HCT116 (cell line): ENCODE measurements at regions not wholly inside any gene's neighbourhood (a gene's known extent, or its start where the extent isn't known, plus 50 kb on each side); places are given as distances from the start of the nearest gene placed in this dataset.

Experiments used
- ATAC-seq: fragments of 200-7000 bp; cut with Tn5 transposase; 2 replicates; pipeline ENCODE4 v1.9.1; 2020; ENCODE audit warnings: mild to moderate bottlenecking, moderate library complexity
- BruUV-seq: library from RNA; stranded (reverse); fragments of 400-500 nt; replicated peaks from 2 replicates; lab custom pipeline; 2021; lab: Mats Ljungman, UMichigan
- CTCF ChIA-PET: fragments of 300-600 bp; sonication (Branson Sonifier 250); formaldehyde crosslinking; loops from one replicate; lab custom pipeline; 2021; ENCODE audit warnings: antibody characterized with exemption; lab: Charles Lee
- POLR2A ChIA-PET: fragments of 300-600, 350-600 bp; sonication (Branson Sonifier 250); formaldehyde crosslinking; loops from one replicate; lab custom pipeline; 2021; ENCODE audit warnings: antibody characterized with exemption; lab: Charles Lee
- RAD21 ChIA-PET, 2 experiments: fragments of 300-600 bp; sonication (Branson Sonifier 250); formaldehyde crosslinking; loops; one replicate each; lab custom pipeline; 2023; ENCODE audit warnings: low total read pairs in 2 of 2; ENCODE audit not compliant: uncharacterized antibody in 2 of 2, unreplicated experiment in 2 of 2, low non-redundant PET in 1 of 2; lab: Charles Lee
- DNase-seq: peaks from one replicate; pipeline ENCODE4 v3.0.0-alpha.2; 2010; ENCODE audit warnings: low read depth, low spot score
- H2AFZ ChIP-seq: fragments of 200-600 bp; shearing (Covaris generic), sonication (generic); 2 replicates; pipeline ENCODE4 v1.6.1; 2017; ENCODE audit warnings: low read depth, mixed run types, mixed read lengths, antibody characterized with exemption, low read length; ENCODE audit not compliant: poor library complexity, severe bottlenecking
- H3K27ac ChIP-seq: 2 replicates; pipeline ENCODE4 v1.5.1; 2012; ENCODE audit warnings: low read depth, low read length
- H3K27me3 ChIP-seq: fragments of 200-600 bp; sonication (generic); 2 replicates; pipeline ENCODE4 v1.6.1; 2016; ENCODE audit warnings: mixed run types, low read length, mixed read lengths; ENCODE audit not compliant: insufficient read depth
- H3K36me3 ChIP-seq, 2 experiments: fragments of 200-500 bp in 1 of 2; fragments of 200-600 bp in 1 of 2; sonication (Bioruptor generic) in 1 of 2; sonication (generic) in 1 of 2; 2 replicates each; pipeline versions ENCODE4 v1.5.1 to v1.6.1; 2014 to 2016; ENCODE audit warnings: low read length in 2 of 2, inconsistent platforms in 1 of 2, mixed read lengths in 1 of 2, mixed run types in 1 of 2; ENCODE audit not compliant: insufficient read depth in 2 of 2, control insufficient read depth in 1 of 2
- H3K4me1 ChIP-seq, 2 experiments: fragments of 200-600 bp in 1 of 2; sonication (generic) in 1 of 2; 2 replicates each; pipeline versions ENCODE4 v1.5.1 to v1.6.1; 2012 to 2017; ENCODE audit warnings: low read length in 2 of 2, inconsistent platforms in 1 of 2, mild to moderate bottlenecking in 1 of 2, mixed read lengths in 1 of 2, mixed run types in 1 of 2, moderate library complexity in 1 of 2; ENCODE audit not compliant: insufficient read depth in 2 of 2, control insufficient read depth in 1 of 2
- H3K4me2 ChIP-seq: fragments of 200-600 bp; sonication (generic); 2 replicates; pipeline ENCODE4 v1.6.1; 2017; ENCODE audit warnings: mixed run types, low read length, mixed read lengths
- H3K4me3 ChIP-seq, 2 experiments: fragments of 200-600 bp in 1 of 2; sonication (generic) in 1 of 2; replicated peaks in 1 of 2; 2 replicates each; pipeline ENCODE4 v1.5.1; 2011 to 2016; ENCODE audit warnings: low read length in 2 of 2, control low read depth in 1 of 2, low read depth in 1 of 2, mild to moderate bottlenecking in 1 of 2, mixed read lengths in 1 of 2, mixed run types in 1 of 2
- H3K79me2 ChIP-seq: fragments of 200-600 bp; sonication (generic); 2 replicates; pipeline ENCODE4 v1.6.1; 2017; ENCODE audit warnings: mild to moderate bottlenecking, mixed run types, low read length, moderate library complexity, mixed read lengths; ENCODE audit not compliant: insufficient read depth
- H3K9ac ChIP-seq: fragments of 200-600 bp; sonication (generic); 2 replicates; pipeline ENCODE4 v1.6.1; 2016; ENCODE audit warnings: low read length, mixed read lengths
- H3K9me2 ChIP-seq: fragments of 200-600 bp; sonication (generic), shearing (Covaris generic); 2 replicates; pipeline ENCODE4 v1.6.1; 2017; ENCODE audit warnings: mixed run types, mild to moderate bottlenecking, moderate library complexity; ENCODE audit not compliant: insufficient read depth
- H3K9me3 ChIP-seq, 2 experiments: fragments of 200-500 bp in 1 of 2; fragments of 200-600 bp in 1 of 2; sonication (Bioruptor generic) in 1 of 2; sonication (generic) in 1 of 2; 2 replicates each; pipeline ENCODE4 v1.6.1; 2014 to 2017; ENCODE audit warnings: low read length in 2 of 2, mixed read lengths in 2 of 2, inconsistent platforms in 1 of 2, low read depth in 1 of 2, mild to moderate bottlenecking in 1 of 2, mixed run types in 1 of 2, moderate library complexity in 1 of 2; ENCODE audit not compliant: control insufficient read depth in 1 of 2, insufficient read depth in 1 of 2
- H4K20me1 ChIP-seq: fragments of 200-600 bp; sonication (generic), shearing (Covaris generic); 2 replicates; pipeline ENCODE4 v1.6.1; 2017; ENCODE audit warnings: mixed run types, mild to moderate bottlenecking, moderate library complexity; ENCODE audit not compliant: insufficient read depth
- CBX3 ChIP-seq: IDR thresholded peaks from 2 replicates; pipeline ENCODE4 v1.6.1; 2012; ENCODE audit warnings: low read depth
- FOSL1 ChIP-seq: IDR thresholded peaks from 2 replicates; pipeline ENCODE4 v1.6.1; 2012; ENCODE audit warnings: low read depth
- JUND ChIP-seq: IDR thresholded peaks from 2 replicates; pipeline ENCODE4 v1.6.1; 2012
- POLR2A ChIP-seq: IDR thresholded peaks from 2 replicates; pipeline ENCODE4 v1.7.0; 2011; ENCODE audit warnings: borderline replicate concordance; ENCODE audit not compliant: insufficient read depth, insufficient read length; ENCODE audit errors: extremely low read depth
- SIN3A ChIP-seq: IDR thresholded peaks from 2 replicates; pipeline ENCODE4 v1.6.1; 2012; ENCODE audit warnings: low read depth
- SP1 ChIP-seq: IDR thresholded peaks from 2 replicates; pipeline ENCODE4 v1.6.1; 2012; ENCODE audit warnings: low read depth
- TCF7L2 ChIP-seq: IDR thresholded peaks from 2 replicates; pipeline ENCODE4 v1.7.0; 2011; ENCODE audit warnings: borderline replicate concordance, inconsistent platforms; ENCODE audit not compliant: insufficient read depth, insufficient read length; ENCODE audit errors: extremely low read depth
- intact Hi-C: fragments of 100-400 bp; cut with micrococcal nuclease; formaldehyde crosslinking; loops from 2 replicates; pipeline ENCODE4 v1.10.0; 2022

DNA sequence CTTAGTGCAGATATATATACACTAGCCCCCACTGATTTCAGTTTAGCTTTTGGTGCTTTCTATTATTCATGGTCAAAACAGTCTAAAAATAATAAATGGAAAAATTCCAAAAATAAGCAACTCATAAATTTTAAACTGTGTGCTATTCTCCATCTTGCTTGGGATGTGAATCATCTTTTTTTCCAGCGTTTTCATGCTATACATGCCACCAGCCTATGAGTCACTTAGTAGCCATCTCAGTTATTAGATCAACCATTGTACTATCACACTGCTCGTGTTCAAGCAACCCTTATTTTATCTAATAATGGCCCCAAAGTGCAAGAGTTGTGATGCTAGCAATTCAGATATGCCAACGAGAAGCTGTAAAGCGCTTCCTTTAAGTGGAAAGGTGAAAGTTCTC is 73.9 kb upstream of the KRR1 start:
- peak overlapping the region; percentile 69 for H2AFZ ChIP-seq
- no TSS peak for BruUV-seq
- H3K27me3 ChIP-seq = no peaks in the 10 kb centered on the region
- H4K20me1 ChIP-seq = no peaks in the 10 kb centered on the region
- no peak overlapping the region for H3K4me3 ChIP-seq
- peak overlapping the region; percentile 51 for H3K4me2 ChIP-seq
- H3K9me2 ChIP-seq = no peaks in the 10 kb centered on the region
- intact Hi-C loops = no loop called here
- H3K36me3 ChIP-seq = no peaks in the 10 kb centered on the region
- no peaks in the 10 kb centered on the region for H3K79me2 ChIP-seq
- H3K27ac ChIP-seq = peak overlapping the region; percentile 25; the same call in 1 of the 2 replicates
- RAD21 ChIA-PET = no interaction called here
- 0 out of 2 replicates have a peak, but pooled peaks have one; percentile 31 for TF ChIP-seq CBX3
- peak; percentile 53 for TF ChIP-seq SP1
- peak; percentile 71 for TF ChIP-seq FOSL1
- TF ChIP-seq JUND = peak; percentile 65
- TF ChIP-seq POLR2A = no peak
- H3K9me3 ChIP-seq = no peaks in the 10 kb centered on the region
- ATAC-seq = peak; percentile 87
- H3K4me1 ChIP-seq = peaks cover 10 to 23% of the 10 kb centered on the region in 2 experiments
- CTCF ChIA-PET = no interaction called here
- peak; percentile 19 for DNase-seq
- POLR2A ChIA-PET = no interaction called here
- no peak overlapping the region for H3K9ac ChIP-seq

DNA sequence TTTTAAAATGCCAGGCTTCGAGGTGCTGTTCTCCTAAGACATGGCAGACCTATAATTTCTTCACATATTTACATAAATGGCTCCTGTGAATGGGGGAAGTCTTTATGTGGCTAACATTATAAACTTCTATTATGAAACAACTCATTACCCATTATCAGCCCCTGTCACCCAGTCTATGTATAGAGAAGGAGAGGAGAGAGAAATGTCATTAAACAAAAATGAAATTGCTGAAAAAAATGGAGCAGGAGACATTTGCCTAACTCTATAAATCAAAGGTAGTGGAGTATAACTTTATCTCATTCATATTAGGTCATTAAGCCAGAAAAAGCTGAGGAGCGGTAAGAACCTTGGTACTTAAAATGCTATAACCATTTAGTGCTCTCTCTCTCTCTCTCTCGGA is 71.9 kb upstream of the KRR1 start:
- Histone ChIP-seq H3K9me3 (no peaks in the 10 kb centered on the region), H3K4me1 (peaks cover 10 to 23% of the 10 kb centered on the region in 2 experiments), H3K4me3 (no peak overlapping the region), H3K27me3 (no peaks in the 10 kb centered on the region), H3K79me2 (no peaks in the 10 kb centered on the region), H3K9ac (no peak overlapping the region), H3K9me2 (no peaks in the 10 kb centered on the region), H3K27ac (no peak overlapping the region), H3K36me3 (no peaks in the 10 kb centered on the region), H4K20me1 (no peaks in the 10 kb centered on the region), H2AFZ (no peak overlapping the region), H3K4me2 (no peak overlapping the region)
- RAD21 ChIA-PET = no interaction called here
- intact Hi-C loops = no loop called here
- BruUV-seq = no TSS peak
- DNase-seq (no peak), ATAC-seq (no peak)
- CTCF ChIA-PET = no interaction called here
- POLR2A ChIA-PET = no interaction called here
- no peak for TF ChIP-seq SIN3A
- TF ChIP-seq TCF7L2 = no peak
